ENCODE measurements at regions not wholly inside any gene's neighbourhood (a gene's known extent, or its start where the extent isn't known, plus 50 kb on each side); places are given as distances from the start of the nearest gene placed in this dataset.
"Not testable (repeated sequence)": the region's sequence is repeated elsewhere in the genome, so short reads cannot be mapped to it uniquely, and the experiment has no call there.

- not testable (repeated sequence) for ATAC-seq, DNase-seq
These were observed 64.9 kb upstream of the CTSV start for GRCh38 chr9:97103613-97104383.

- ATAC-seq, DNase-seq: not testable (repeated sequence)
These were observed 60.6 kb upstream of the CTSV start for GRCh38 chr9:97099540-97099939.

- DNase-seq (no peak), ATAC-seq (no peak)
These were observed 57.9 kb upstream of the CTSV start for GRCh38 chr9:97096793-97097192.

GRCh38 chr9:97089361-97089760 is 50.4 kb upstream of the CTSV start:
- not testable (repeated sequence) for ATAC-seq, DNase-seq

All from stimulated activated naive CD8-positive, alpha-beta T cell treated with anti-CD3 and anti-CD28 coated beads, Interleukin-15, Interleukin-2, amounts not matched to agents 100 U/mL and 50 U/mL, for 24 hours (primary cell).